ENCODE measurements at regions not wholly inside any gene's neighbourhood (a gene's known extent, or its start where the extent isn't known, plus 50 kb on each side); places are given as distances from the start of the nearest gene placed in this dataset.

DNA sequence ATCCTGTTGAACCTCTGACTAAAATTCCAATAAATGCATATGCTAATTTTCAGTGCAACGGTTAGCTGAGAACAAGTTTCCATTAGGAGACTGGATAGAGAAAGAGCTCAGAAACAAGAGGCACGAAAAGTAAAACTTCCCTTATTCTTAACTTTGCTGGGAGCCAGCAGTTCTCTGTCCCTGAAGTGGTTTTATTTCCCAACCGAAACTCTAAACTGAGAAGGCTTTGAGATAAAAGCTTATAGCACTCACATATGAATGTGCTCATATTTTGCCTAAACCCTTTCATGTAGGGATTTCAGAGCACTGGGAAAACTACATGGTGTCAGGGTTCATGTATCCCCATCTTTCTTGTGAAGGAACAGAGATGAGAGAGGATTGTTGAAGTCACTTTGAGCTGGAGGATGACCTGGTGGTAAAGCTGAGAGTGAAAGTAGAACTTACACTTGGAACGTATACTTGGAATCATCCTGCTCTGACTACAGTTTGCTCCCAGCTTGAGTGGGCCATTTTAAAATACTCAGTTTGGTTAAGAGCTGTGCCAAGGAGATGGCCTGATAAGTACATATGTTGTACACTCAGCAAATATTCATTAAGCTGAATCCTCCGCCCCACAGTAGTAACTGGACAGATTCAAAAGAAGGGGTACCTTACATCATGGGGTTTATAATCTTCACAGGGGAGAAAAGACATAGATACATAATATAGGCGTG lies 324.2 kb upstream of the CNR1 start:
- Mint-ChIP-seq H3K9me3 (ENCODE audit: unreplicated experiment) (no peaks in the 10 kb centered on the region), H3K4me3 (ENCODE audit: unreplicated experiment) (no peak overlapping the region), H3K27ac (ENCODE audit: unreplicated experiment) (no peak overlapping the region), H3K27me3 (ENCODE audit: insufficient read depth, unreplicated experiment) (peaks cover 9% of the 10 kb centered on the region), H3K4me1 (ENCODE audit: low read depth, unreplicated experiment) (no peaks in the 10 kb centered on the region), H3K36me3 (ENCODE audit: insufficient read depth, unreplicated experiment) (no peaks in the 10 kb centered on the region)
- intact Hi-C loops (cut with micrococcal nuclease; ENCODE audit: unreplicated experiment), result no loop called here
- no peak for DNase-seq
- no TSS peak for BruUV-seq (replicated peaks)
- TF ChIP-seq, protein P1, sequence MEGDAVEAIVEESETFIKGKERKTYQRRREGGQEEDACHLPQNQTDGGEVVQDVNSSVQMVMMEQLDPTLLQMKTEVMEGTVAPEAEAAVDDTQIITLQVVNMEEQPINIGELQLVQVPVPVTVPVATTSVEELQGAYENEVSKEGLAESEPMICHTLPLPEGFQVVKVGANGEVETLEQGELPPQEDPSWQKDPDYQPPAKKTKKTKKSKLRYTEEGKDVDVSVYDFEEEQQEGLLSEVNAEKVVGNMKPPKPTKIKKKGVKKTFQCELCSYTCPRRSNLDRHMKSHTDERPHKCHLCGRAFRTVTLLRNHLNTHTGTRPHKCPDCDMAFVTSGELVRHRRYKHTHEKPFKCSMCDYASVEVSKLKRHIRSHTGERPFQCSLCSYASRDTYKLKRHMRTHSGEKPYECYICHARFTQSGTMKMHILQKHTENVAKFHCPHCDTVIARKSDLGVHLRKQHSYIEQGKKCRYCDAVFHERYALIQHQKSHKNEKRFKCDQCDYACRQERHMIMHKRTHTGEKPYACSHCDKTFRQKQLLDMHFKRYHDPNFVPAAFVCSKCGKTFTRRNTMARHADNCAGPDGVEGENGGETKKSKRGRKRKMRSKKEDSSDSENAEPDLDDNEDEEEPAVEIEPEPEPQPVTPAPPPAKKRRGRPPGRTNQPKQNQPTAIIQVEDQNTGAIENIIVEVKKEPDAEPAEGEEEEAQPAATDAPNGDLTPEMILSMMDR (IDR thresholded peaks at IDR 0.05; ENCODE audit: insufficient read depth in 1 of 2, low read depth in 1 of 2, low read length in 1 of 2, severe bottlenecking in 1 of 2, unreplicated experiment in 1 of 2), result no peak
- ChIA-PET POLR2A (no interaction called here), CTCF (no interaction called here)
- no peaks in the 10 kb centered on the region for H3K4me1 ChIP-seq
- H3K36me3 ChIP-seq (ENCODE audit: control insufficient read depth, insufficient read depth, low read length), result no peaks in the 10 kb centered on the region
- H3K9me3 ChIP-seq, result no peaks in the 10 kb centered on the region
- H3K27me3 ChIP-seq (replicated peaks; ENCODE audit: control insufficient read depth, insufficient read depth, low read length), result no peaks in the 10 kb centered on the region; the same call in 1 of the 2 replicates
- H3K4me3 ChIP-seq (ENCODE audit: low read depth, low read length), result no peak overlapping the region

DNA sequence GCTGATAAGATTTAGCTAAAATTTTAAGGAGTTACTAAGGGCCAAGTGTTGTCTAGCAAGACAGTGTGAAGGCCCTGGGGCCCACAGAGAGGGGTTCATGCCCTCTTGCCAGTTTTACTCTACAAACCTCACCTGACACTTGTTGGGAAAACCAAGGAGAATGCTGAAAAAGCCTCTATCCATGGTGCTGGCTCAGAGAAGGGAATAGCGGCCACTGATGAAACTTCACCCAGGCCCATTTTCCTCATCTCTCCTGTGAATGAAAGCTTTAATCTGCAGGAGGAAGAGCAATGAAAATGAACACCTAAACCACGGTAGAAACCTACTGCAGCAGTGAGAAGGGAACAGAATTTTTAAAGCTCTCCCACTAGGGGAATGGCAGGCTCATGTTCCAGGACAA lies 317.3 kb upstream of the CNR1 start:
- CTCF ChIA-PET, result no interaction called here

DNA sequence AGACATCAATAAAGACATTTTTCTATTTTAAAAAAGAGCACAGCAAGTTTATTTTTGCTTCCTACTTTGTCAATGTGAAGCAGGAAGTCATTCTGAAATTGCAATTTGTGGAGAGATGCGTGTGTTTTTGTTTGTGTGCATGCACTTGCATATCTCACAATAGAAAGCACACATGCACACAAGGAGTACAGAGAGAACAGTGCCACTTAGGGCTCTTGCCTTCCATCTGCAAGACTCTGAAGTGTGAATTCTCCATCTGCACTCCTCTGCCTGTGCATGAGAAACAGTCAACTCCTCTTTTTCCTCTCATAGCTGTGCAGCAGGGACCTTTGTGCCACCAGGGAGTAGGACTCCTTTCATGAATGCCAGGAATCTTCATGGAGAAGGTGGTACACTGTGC lies 316.3 kb upstream of the CNR1 start:
- Mint-ChIP-seq H3K4me3 (ENCODE audit: unreplicated experiment) (no peak overlapping the region), H3K36me3 (ENCODE audit: insufficient read depth, unreplicated experiment) (no peaks in the 10 kb centered on the region), H3K27me3 (ENCODE audit: insufficient read depth, unreplicated experiment) (no peaks in the 10 kb centered on the region), H3K9me3 (ENCODE audit: unreplicated experiment) (peaks cover 18% of the 10 kb centered on the region), H3K27ac (ENCODE audit: unreplicated experiment) (no peak overlapping the region), H3K4me1 (ENCODE audit: low read depth, unreplicated experiment) (no peaks in the 10 kb centered on the region)
- Histone ChIP-seq H3K27me3 (replicated peaks; ENCODE audit: control insufficient read depth, insufficient read depth, low read length) (no peaks in the 10 kb centered on the region; the same call in 1 of the 2 replicates), H3K4me1 (no peaks in the 10 kb centered on the region), H3K4me3 (ENCODE audit: low read depth, low read length) (no peak overlapping the region), H3K9me3 (no peaks in the 10 kb centered on the region), H3K36me3 (ENCODE audit: control insufficient read depth, insufficient read depth, low read length) (no peaks in the 10 kb centered on the region)
- ChIA-PET CTCF (no interaction called here), POLR2A (no interaction called here)
- DNase-seq, result no peak
- TF ChIP-seq, protein P1 (IDR thresholded peaks at IDR 0.05; ENCODE audit: insufficient read depth in 1 of 2, low read depth in 1 of 2, low read length in 1 of 2, severe bottlenecking in 1 of 2, unreplicated experiment in 1 of 2), result no peak
- BruUV-seq (replicated peaks), result no TSS peak
- intact Hi-C loops (cut with micrococcal nuclease; ENCODE audit: unreplicated experiment), result no loop called here

More for the DNA sequence above, 317.3 kb upstream of the CNR1 start:
- intact Hi-C loops (cut with micrococcal nuclease; ENCODE audit: unreplicated experiment), result no loop called here
- Mint-ChIP-seq H3K4me1 (ENCODE audit: low read depth, unreplicated experiment) (no peaks in the 10 kb centered on the region), H3K27me3 (ENCODE audit: insufficient read depth, unreplicated experiment) (peaks cover 2% of the 10 kb centered on the region), H3K4me3 (ENCODE audit: unreplicated experiment) (no peak overlapping the region), H3K9me3 (ENCODE audit: unreplicated experiment) (peaks cover 18% of the 10 kb centered on the region), H3K36me3 (ENCODE audit: insufficient read depth, unreplicated experiment) (no peaks in the 10 kb centered on the region), H3K27ac (ENCODE audit: unreplicated experiment) (no peak overlapping the region)
- BruUV-seq (replicated peaks), result no TSS peak
- Histone ChIP-seq H3K36me3 (ENCODE audit: control insufficient read depth, insufficient read depth, low read length) (no peaks in the 10 kb centered on the region), H3K27me3 (replicated peaks; ENCODE audit: control insufficient read depth, insufficient read depth, low read length) (no peaks in the 10 kb centered on the region; the same call in 1 of the 2 replicates), H3K9me3 (no peaks in the 10 kb centered on the region), H3K4me1 (no peaks in the 10 kb centered on the region), H3K4me3 (ENCODE audit: low read depth, low read length) (no peak overlapping the region)
- POLR2A ChIA-PET, result no interaction called here
- TF ChIP-seq, protein P1 (IDR thresholded peaks at IDR 0.05; ENCODE audit: insufficient read depth in 1 of 2, low read depth in 1 of 2, low read length in 1 of 2, severe bottlenecking in 1 of 2, unreplicated experiment in 1 of 2), result no peak
- no peak for DNase-seq
